Kidney tubule cell (primary cell): ENCODE measurements at regions not wholly inside any gene's neighbourhood (a gene's known extent, or its start where the extent isn't known, plus 50 kb on each side); places are given as distances from the start of the nearest gene placed in this dataset.

Experiments
- DNase-seq: peaks from one replicate; pipeline ENCODE4 v3.0.0-alpha.2; 2018; ENCODE audit warnings: low spot score

GRCh38 chr21:43274022-43274945 lies 105.5 kb downstream of the CRYAA start:
- DNase-seq = no peak

- no peak for DNase-seq
These were observed 104.9 kb downstream of the CRYAA start for GRCh38 chr21:43273708-43274021.

GRCh38 chr21:43273016-43273707 lies 104.4 kb downstream of the CRYAA start:
- no peak for DNase-seq

GRCh38 chr21:43272591-43272990 lies 103.8 kb downstream of the CRYAA start:
- no peak for DNase-seq

- no peak for DNase-seq
These were observed 102.7 kb downstream of the CRYAA start for GRCh38 chr21:43271452-43272020.

- DNase-seq = no peak
These were observed 102.0 kb downstream of the CRYAA start for GRCh38 chr21:43270800-43271301.

GRCh38 chr21:43269957-43270705 lies 101.3 kb downstream of the CRYAA start:
- DNase-seq = no peak

GRCh38 chr21:43269440-43269839 lies 100.6 kb downstream of the CRYAA start:
- DNase-seq = no peak

GRCh38 chr21:43268804-43269186 lies 100.0 kb downstream of the CRYAA start:
- no peak for DNase-seq

GRCh38 chr21:43268086-43268803 lies 99.4 kb downstream of the CRYAA start:
- DNase-seq = no peak

GRCh38 chr21:43267391-43268085 lies 98.7 kb downstream of the CRYAA start:
- DNase-seq = no peak

- no peak for DNase-seq
These were observed 97.7 kb downstream of the CRYAA start for GRCh38 chr21:43266534-43266933.

GRCh38 chr21:43262427-43262826 lies 93.6 kb downstream of the CRYAA start:
- no peak for DNase-seq
